ENCODE measurements at regions not wholly inside any gene's neighbourhood (a gene's known extent, or its start where the extent isn't known, plus 50 kb on each side); places are given as distances from the start of the nearest gene placed in this dataset.

- TF ChIP-seq EZH2 (IDR thresholded peaks at IDR 0.05; ENCODE audit: borderline replicate concordance, insufficient read depth, low read length, poor library complexity, severe bottlenecking), result no peak
- TF ChIP-seq POLR2AphosphoS5 (IDR thresholded peaks at IDR 0.05), result no peak
- TF ChIP-seq CTCF (IDR thresholded peaks at IDR 0.05; ENCODE audit: poor library complexity, severe bottlenecking), result no peak
- TF ChIP-seq TAF1 (IDR thresholded peaks at IDR 0.05; ENCODE audit: low read depth), result no peak
- no peak for TF ChIP-seq RAD21 (conservative IDR thresholded peaks at IDR 0.05)
- TF ChIP-seq SMC3 (conservative IDR thresholded peaks at IDR 0.05; ENCODE audit: poor library complexity), result no peak
- no peak for TF ChIP-seq REST (IDR thresholded peaks at IDR 0.05; ENCODE audit: borderline replicate concordance)
- no peak for TF ChIP-seq EP300 (conservative IDR thresholded peaks at IDR 0.05; ENCODE audit: poor library complexity, severe bottlenecking)
These were observed 2000.7 kb downstream of the OLFM4 start for GRCh38 chr13:55029280-55029679.
